Activated naive CD8-positive, alpha-beta T cell treated with anti-CD3 and anti-CD28 coated beads, Interleukin-2, amount 10 ng/mL, durations not matched to agents 7 days and 5 days (primary cell): ENCODE measurements at regions not wholly inside any gene's neighbourhood (a gene's known extent, or its start where the extent isn't known, plus 50 kb on each side); places are given as distances from the start of the nearest gene placed in this dataset.

Experiments
- ATAC-seq: fragments of 150-1000 bp; cut with Tn5 transposase; one replicate; pipeline ENCODE4 v1.10.0; 2021; ENCODE audit warnings: low read depth, moderate library complexity
- POLR2A ChIA-PET: fragments of 350-600 bp; sonication (Branson Sonifier 250); formaldehyde crosslinking; loops from one replicate; lab custom pipeline; 2021; ENCODE audit warnings: antibody characterized with exemption; lab: Charles Lee
- DNase-seq: peaks from one replicate; pipeline ENCODE4 v3.0.0; 2021
- H3K27ac Mint-ChIP-seq: one replicate; pipeline ENCODE4 v1.8.0; 2022; ENCODE audit warnings: mild to moderate bottlenecking, mixed read lengths
- H3K27me3 Mint-ChIP-seq: one replicate; pipeline ENCODE4 v1.8.0; 2022; ENCODE audit warnings: mild to moderate bottlenecking, moderate library complexity, mixed read lengths
- H3K36me3 Mint-ChIP-seq: one replicate; pipeline ENCODE4 v1.8.0; 2021; ENCODE audit warnings: mild to moderate bottlenecking, mixed read lengths
- H3K4me1 Mint-ChIP-seq: one replicate; pipeline ENCODE4 v1.8.0; 2021; ENCODE audit warnings: mixed read lengths
- H3K4me3 Mint-ChIP-seq: one replicate; pipeline ENCODE4 v1.8.0; 2022; ENCODE audit warnings: mild to moderate bottlenecking, moderate library complexity, mixed read lengths
- H3K9me3 Mint-ChIP-seq: one replicate; pipeline ENCODE4 v1.8.0; 2021; ENCODE audit warnings: mixed read lengths

GRCh38 chr2:819601-820000 is 131.0 kb upstream of the SNTG2 start:
- H3K36me3 Mint-ChIP-seq = no peaks in the 10 kb centered on the region
- POLR2A ChIA-PET = no interaction called here
- H3K27ac Mint-ChIP-seq = no peak overlapping the region
- ATAC-seq = no peak
- no peaks in the 10 kb centered on the region for H3K9me3 Mint-ChIP-seq
- DNase-seq = no peak
- no peak overlapping the region for H3K4me3 Mint-ChIP-seq
- H3K27me3 Mint-ChIP-seq = no peaks in the 10 kb centered on the region
- H3K4me1 Mint-ChIP-seq = no peaks in the 10 kb centered on the region

- Mint-ChIP-seq H3K27ac (no peak overlapping the region), H3K27me3 (no peaks in the 10 kb centered on the region), H3K4me3 (no peak overlapping the region), H3K4me1 (no peaks in the 10 kb centered on the region), H3K9me3 (no peaks in the 10 kb centered on the region), H3K36me3 (no peaks in the 10 kb centered on the region)
- ATAC-seq (no peak), DNase-seq (no peak)
- POLR2A ChIA-PET = no interaction called here
Observed at GRCh38 chr2:819121-819520, 131.5 kb upstream of the SNTG2 start.

- Mint-ChIP-seq H3K27me3 (no peaks in the 10 kb centered on the region), H3K36me3 (no peaks in the 10 kb centered on the region)
Observed at GRCh38 chr2:817336-818015, 133.2 kb upstream of the SNTG2 start.

GRCh38 chr2:816278-816677 is 134.4 kb upstream of the SNTG2 start:
- no peaks in the 10 kb centered on the region for H3K9me3 Mint-ChIP-seq
- no peaks in the 10 kb centered on the region for H3K36me3 Mint-ChIP-seq
- POLR2A ChIA-PET = no interaction called here
- H3K4me1 Mint-ChIP-seq = no peaks in the 10 kb centered on the region
- ATAC-seq = no peak
- no peak overlapping the region for H3K27ac Mint-ChIP-seq
- DNase-seq = no peak
- H3K27me3 Mint-ChIP-seq = no peaks in the 10 kb centered on the region
- no peak overlapping the region for H3K4me3 Mint-ChIP-seq

More at GRCh38 chr2:817336-818015, 133.2 kb upstream of the SNTG2 start:
- Mint-ChIP-seq H3K9me3 (no peaks in the 10 kb centered on the region), H3K27ac (no peak overlapping the region), H3K4me3 (no peak overlapping the region), H3K4me1 (no peaks in the 10 kb centered on the region)
- POLR2A ChIA-PET = no interaction called here
- no peak for DNase-seq
- no peak for ATAC-seq

- Mint-ChIP-seq H3K27ac (no peak overlapping the region), H3K9me3 (no peaks in the 10 kb centered on the region), H3K4me3 (no peak overlapping the region), H3K36me3 (no peaks in the 10 kb centered on the region), H3K4me1 (no peaks in the 10 kb centered on the region), H3K27me3 (no peaks in the 10 kb centered on the region)
- POLR2A ChIA-PET = no interaction called here
- DNase-seq (no peak), ATAC-seq (no peak)
Observed at GRCh38 chr2:810397-810796, 133.2 kb upstream of the TMEM18 start.

- POLR2A ChIA-PET = no interaction called here
- ATAC-seq (no peak), DNase-seq (no peak)
- no peak overlapping the region for H3K4me3 Mint-ChIP-seq
- H3K4me1 Mint-ChIP-seq = no peaks in the 10 kb centered on the region
- no peaks in the 10 kb centered on the region for H3K9me3 Mint-ChIP-seq
- H3K27ac Mint-ChIP-seq = no peak overlapping the region
- H3K27me3 Mint-ChIP-seq = no peaks in the 10 kb centered on the region
- no peaks in the 10 kb centered on the region for H3K36me3 Mint-ChIP-seq
Observed at GRCh38 chr2:807300-807699, 130.1 kb upstream of the TMEM18 start.

- ATAC-seq = no peak
- Mint-ChIP-seq H3K36me3 (no peaks in the 10 kb centered on the region), H3K4me3 (no peak overlapping the region)
Observed at GRCh38 chr2:805664-806063, 128.5 kb upstream of the TMEM18 start.

GRCh38 chr2:797993-798392 is 120.8 kb upstream of the TMEM18 start:
- Mint-ChIP-seq H3K36me3 (no peaks in the 10 kb centered on the region), H3K4me1 (no peaks in the 10 kb centered on the region), H3K27ac (no peak overlapping the region), H3K27me3 (no peaks in the 10 kb centered on the region), H3K9me3 (no peaks in the 10 kb centered on the region), H3K4me3 (no peak overlapping the region)
- ATAC-seq (no peak), DNase-seq (no peak)
- POLR2A ChIA-PET = no interaction called here

More at GRCh38 chr2:805664-806063, 128.5 kb upstream of the TMEM18 start:
- no peaks in the 10 kb centered on the region for H3K27me3 Mint-ChIP-seq
- POLR2A ChIA-PET = no interaction called here
- no peak overlapping the region for H3K27ac Mint-ChIP-seq
- H3K9me3 Mint-ChIP-seq = no peaks in the 10 kb centered on the region
- DNase-seq = no peak
- H3K4me1 Mint-ChIP-seq = no peaks in the 10 kb centered on the region

GRCh38 chr2:797556-797955 is 120.3 kb upstream of the TMEM18 start:
- POLR2A ChIA-PET = no interaction called here
- DNase-seq (no peak), ATAC-seq (no peak)
- no peak overlapping the region for H3K27ac Mint-ChIP-seq
- H3K9me3 Mint-ChIP-seq = no peaks in the 10 kb centered on the region
- no peaks in the 10 kb centered on the region for H3K36me3 Mint-ChIP-seq
- H3K4me1 Mint-ChIP-seq = no peaks in the 10 kb centered on the region
- H3K27me3 Mint-ChIP-seq = no peaks in the 10 kb centered on the region
- H3K4me3 Mint-ChIP-seq = no peak overlapping the region

- DNase-seq (no peak), ATAC-seq (no peak)
- Mint-ChIP-seq H3K27ac (no peak overlapping the region), H3K4me3 (no peak overlapping the region), H3K9me3 (no peaks in the 10 kb centered on the region), H3K27me3 (no peaks in the 10 kb centered on the region), H3K36me3 (no peaks in the 10 kb centered on the region), H3K4me1 (no peaks in the 10 kb centered on the region)
- POLR2A ChIA-PET = no interaction called here
Observed at GRCh38 chr2:796141-796985, 119.2 kb upstream of the TMEM18 start.

GRCh38 chr2:795531-796041 is 118.4 kb upstream of the TMEM18 start:
- Mint-ChIP-seq H3K27me3 (no peaks in the 10 kb centered on the region), H3K9me3 (no peaks in the 10 kb centered on the region), H3K4me3 (no peak overlapping the region), H3K36me3 (no peaks in the 10 kb centered on the region), H3K27ac (no peak overlapping the region), H3K4me1 (no peaks in the 10 kb centered on the region)
- no peak for DNase-seq
- no peak for ATAC-seq
- POLR2A ChIA-PET = no interaction called here

GRCh38 chr2:794554-795241 is 117.5 kb upstream of the TMEM18 start:
- H3K36me3 Mint-ChIP-seq = no peaks in the 10 kb centered on the region

GRCh38 chr2:793236-793635 is 116.0 kb upstream of the TMEM18 start:
- ATAC-seq = no peak
- no peak for DNase-seq
- Mint-ChIP-seq H3K27me3 (no peaks in the 10 kb centered on the region), H3K36me3 (peaks cover 2% of the 10 kb centered on the region), H3K27ac (no peak overlapping the region), H3K4me3 (no peak overlapping the region), H3K4me1 (no peaks in the 10 kb centered on the region), H3K9me3 (peaks cover 2% of the 10 kb centered on the region)
- POLR2A ChIA-PET = no interaction called here

More at GRCh38 chr2:794554-795241, 117.5 kb upstream of the TMEM18 start:
- no peak overlapping the region for H3K27ac Mint-ChIP-seq
- H3K4me3 Mint-ChIP-seq = no peak overlapping the region
- no peaks in the 10 kb centered on the region for H3K9me3 Mint-ChIP-seq
- no peaks in the 10 kb centered on the region for H3K4me1 Mint-ChIP-seq
- ATAC-seq (no peak), DNase-seq (no peak)
- no peaks in the 10 kb centered on the region for H3K27me3 Mint-ChIP-seq
- POLR2A ChIA-PET = no interaction called here
